ENCODE measurements at regions not wholly inside any gene's neighbourhood (a gene's known extent, or its start where the extent isn't known, plus 50 kb on each side); places are given as distances from the start of the nearest gene placed in this dataset.
A peak's percentile ranks its signal among the peaks of the same experiment; 100 is the strongest.

GRCh38 chr12:77334806-77335205 is 269.4 kb upstream of the E2F7 start:
- H4K20me1 ChIP-seq (ENCODE audit: insufficient read depth, low read length): no peaks in the 10 kb centered on the region
- peaks cover 5% of the 10 kb centered on the region for H3K4me1 ChIP-seq (ENCODE audit: insufficient read depth, low read length)
- no peak for TF ChIP-seq CTCF (IDR thresholded peaks at IDR 0.05; ENCODE audit: extremely low read depth, low read depth, low read length)
- H3K27me3 ChIP-seq (ENCODE audit: insufficient read depth, low read length): no peaks in the 10 kb centered on the region
- no peak overlapping the region for H2AFZ ChIP-seq (ENCODE audit: low read length)
- H3K9me3 ChIP-seq (ENCODE audit: low read depth, low read length): no peaks in the 10 kb centered on the region
- no peaks in the 10 kb centered on the region for H3K36me3 ChIP-seq (ENCODE audit: insufficient read depth, low read length)
- no peak overlapping the region for H3K27ac ChIP-seq (ENCODE audit: low read depth, low read length)
- H3K4me2 ChIP-seq (ENCODE audit: insufficient read depth, low read length): no peak overlapping the region
- no peaks in the 10 kb centered on the region for H3K79me2 ChIP-seq (ENCODE audit: insufficient read depth, low read length)
- DNase-seq (ENCODE audit: insufficient read length, low spot score, missing footprints): no peak
- no peak overlapping the region for H3K4me3 ChIP-seq (ENCODE audit: insufficient read depth, low read length)

GRCh38 chr12:77328326-77328725 is 263.0 kb upstream of the E2F7 start:
- Histone ChIP-seq H4K20me1 (ENCODE audit: insufficient read depth, low read length) (no peaks in the 10 kb centered on the region), H3K4me3 (ENCODE audit: insufficient read depth, low read length) (no peak overlapping the region), H3K36me3 (ENCODE audit: insufficient read depth, low read length) (no peaks in the 10 kb centered on the region), H3K9me3 (ENCODE audit: low read depth, low read length) (no peaks in the 10 kb centered on the region), H3K27ac (ENCODE audit: low read depth, low read length) (no peak overlapping the region), H3K4me2 (ENCODE audit: insufficient read depth, low read length) (no peak overlapping the region), H3K79me2 (ENCODE audit: insufficient read depth, low read length) (no peaks in the 10 kb centered on the region), H3K4me1 (ENCODE audit: insufficient read depth, low read length) (no peaks in the 10 kb centered on the region), H3K27me3 (ENCODE audit: insufficient read depth, low read length) (peaks cover 24% of the 10 kb centered on the region), H2AFZ (ENCODE audit: low read length) (no peak overlapping the region)
- DNase-seq (ENCODE audit: insufficient read length, low spot score, missing footprints): no peak
- no peak for TF ChIP-seq CTCF (IDR thresholded peaks at IDR 0.05; ENCODE audit: extremely low read depth, low read depth, low read length)

GRCh38 chr12:77325511-77326236 is 260.3 kb upstream of the E2F7 start:
- Histone ChIP-seq H2AFZ (ENCODE audit: low read length) (peak overlapping the region; percentile 74), H3K4me3 (ENCODE audit: insufficient read depth, low read length) (peak overlapping the region; percentile 82), H3K27me3 (ENCODE audit: insufficient read depth, low read length) (peaks cover 24% of the 10 kb centered on the region), H3K9me3 (ENCODE audit: low read depth, low read length) (no peaks in the 10 kb centered on the region), H3K36me3 (ENCODE audit: insufficient read depth, low read length) (no peaks in the 10 kb centered on the region), H3K79me2 (ENCODE audit: insufficient read depth, low read length) (no peaks in the 10 kb centered on the region), H3K4me1 (ENCODE audit: insufficient read depth, low read length) (no peaks in the 10 kb centered on the region), H3K27ac (ENCODE audit: low read depth, low read length) (no peak overlapping the region), H4K20me1 (ENCODE audit: insufficient read depth, low read length) (no peaks in the 10 kb centered on the region), H3K4me2 (ENCODE audit: insufficient read depth, low read length) (peak overlapping the region; percentile 96)
- peak; percentile 62 for DNase-seq (ENCODE audit: insufficient read length, low spot score, missing footprints)
- TF ChIP-seq CTCF (IDR thresholded peaks at IDR 0.05; ENCODE audit: extremely low read depth, low read depth, low read length): no peak

- Histone ChIP-seq H2AFZ (ENCODE audit: low read length) (peak overlapping the region; percentile 88), H3K9me3 (ENCODE audit: low read depth, low read length) (no peaks in the 10 kb centered on the region), H3K79me2 (ENCODE audit: insufficient read depth, low read length) (no peaks in the 10 kb centered on the region), H4K20me1 (ENCODE audit: insufficient read depth, low read length) (no peaks in the 10 kb centered on the region), H3K4me3 (ENCODE audit: insufficient read depth, low read length) (peak overlapping the region; percentile 82), H3K27ac (ENCODE audit: low read depth, low read length) (no peak overlapping the region), H3K4me1 (ENCODE audit: insufficient read depth, low read length) (no peaks in the 10 kb centered on the region), H3K4me2 (ENCODE audit: insufficient read depth, low read length) (peak overlapping the region; percentile 96), H3K27me3 (ENCODE audit: insufficient read depth, low read length) (peaks cover 24% of the 10 kb centered on the region), H3K36me3 (ENCODE audit: insufficient read depth, low read length) (no peaks in the 10 kb centered on the region)
- peak; percentile 96 for DNase-seq (ENCODE audit: insufficient read length, low spot score, missing footprints)
- TF ChIP-seq CTCF (IDR thresholded peaks at IDR 0.05; ENCODE audit: extremely low read depth, low read depth, low read length): peak; percentile 44
These were observed 259.5 kb upstream of the E2F7 start for GRCh38 chr12:77324763-77325468.

Data from osteoblast (primary cell).